Spleen (tissue), 7 donors: ENCODE measurements at regions not wholly inside any gene's neighbourhood (a gene's known extent, or its start where the extent isn't known, plus 50 kb on each side); places are given as distances from the start of the nearest gene placed in this dataset.

Experiments used
- CTCF ChIP-seq, 11 experiments: fragments of 200-600 bp in 7 of 11; fragments of 450-650 bp in 4 of 11; sonication (generic) in 4 of 11; IDR thresholded peaks in 8 of 11; conservative IDR thresholded peaks in 3 of 11; 1 replicate in 7 of 11; 2 replicates in 4 of 11; pipeline versions ENCODE4 v1.4.0 to v1.8.0; 2016 to 2021; ENCODE audit warnings: antibody characterized with exemption in 11 of 11, inconsistent platforms in 4 of 11, mild to moderate bottlenecking in 1 of 11
- POLR2A ChIP-seq, 3 donors: fragments of 450-650 bp; IDR thresholded peaks; one replicate each; pipeline ENCODE4 v1.5.1; 2017; ENCODE audit warnings: antibody characterized with exemption in 3 of 3, mild to moderate bottlenecking in 1 of 3
- POLR2AphosphoS5 ChIP-seq, 3 donors: sonication (generic); formaldehyde crosslinking; IDR thresholded peaks; one replicate each; pipeline ENCODE4 v1.5.1; 2017; ENCODE audit warnings: antibody characterized with exemption in 3 of 3
- donor health status: DM: no; HTN: no; CAD: no; lungs with moderate emphysema.
- donor health status: DM: no; HTN: no; CAD: no.
- donor health status: DM: no; HTN: no; CAD: no.

- no peak for TF ChIP-seq CTCF (IDR thresholded peaks at IDR 0.05 in 8 of 11, conservative IDR thresholded peaks at IDR 0.05 in 3 of 11)
- no peak for TF ChIP-seq POLR2A (IDR thresholded peaks at IDR 0.05)
- TF ChIP-seq POLR2AphosphoS5 (IDR thresholded peaks at IDR 0.05): no peak
Observed at GRCh38 chr4:72954811-72955210, 114.7 kb downstream of the COX18 start.
